K562 (cell line): ENCODE measurements at regions not wholly inside any gene's neighbourhood (a gene's known extent, or its start where the extent isn't known, plus 50 kb on each side); places are given as distances from the start of the nearest gene placed in this dataset.

Experiments used
- BACH1 ChIP-seq: fragments of 200-800 bp; sonication (Bioruptor generic); IDR thresholded peaks from 2 replicates; pipeline ENCODE4 v1.6.1; 2016; ENCODE audit warnings: missing genetic modification characterization, missing compliant biosample characterization
- CHD4 ChIP-seq: fragments of 200-600 bp; sonication (generic); IDR thresholded peaks from 3 replicates; pipeline ENCODE4 v1.6.1; 2012; ENCODE audit warnings: low read depth, mild to moderate bottlenecking, mixed read lengths, low read length, inconsistent platforms; ENCODE audit not compliant: insufficient read depth, insufficient replicate concordance, poor library complexity, severe bottlenecking
- POLR2AphosphoS5 ChIP-seq: IDR thresholded peaks from 2 replicates; pipeline ENCODE4 v1.6.1; 2011; ENCODE audit warnings: mild to moderate bottlenecking, low read depth, low read length, moderate library complexity; ENCODE audit not compliant: control insufficient read depth, insufficient read depth
- ZBTB17 ChIP-seq: fragments of 450-650 bp; formaldehyde crosslinking; IDR thresholded peaks from 2 replicates; pipeline ENCODE4 v1.4.0; 2020; ENCODE audit warnings: mild to moderate bottlenecking
- ZNF121 ChIP-seq: sonication (generic); formaldehyde crosslinking; conservative IDR thresholded peaks from 2 replicates; pipeline ENCODE4 v1.8.0; 2022; ENCODE audit warnings: missing genetic modification reagents
- TF ChIP-seq, protein P1 (sequence below): sonication (generic); formaldehyde crosslinking; IDR thresholded peaks from 2 replicates; pipeline ENCODE4 v1.8.1; 2023; ENCODE audit warnings: missing genetic modification reagents, mild to moderate bottlenecking, borderline replicate concordance
- TF ChIP-seq, protein P2 (sequence below): fragments of 250-450 bp; sonication (Bioruptor Pico); IDR thresholded peaks from 2 replicates; pipeline ENCODE4 v1.5.0; 2021; ENCODE audit warnings: mild to moderate bottlenecking, borderline replicate concordance
- TF ChIP-seq, protein P3 (sequence below), 3 experiments: IDR thresholded peaks in 2 of 3; conservative IDR thresholded peaks in 1 of 3; 2 replicates each; pipeline ENCODE4 v1.5.1; 2011 to 2012; ENCODE audit warnings: low read length in 3 of 3, mild to moderate bottlenecking in 3 of 3, control low read depth in 2 of 3, improper control_type of control experiment in 1 of 3, inconsistent platforms in 1 of 3, low read depth in 1 of 3, mixed read lengths in 1 of 3, moderate library complexity in 1 of 3; ENCODE audit not compliant: insufficient read depth in 2 of 3

DNA sequence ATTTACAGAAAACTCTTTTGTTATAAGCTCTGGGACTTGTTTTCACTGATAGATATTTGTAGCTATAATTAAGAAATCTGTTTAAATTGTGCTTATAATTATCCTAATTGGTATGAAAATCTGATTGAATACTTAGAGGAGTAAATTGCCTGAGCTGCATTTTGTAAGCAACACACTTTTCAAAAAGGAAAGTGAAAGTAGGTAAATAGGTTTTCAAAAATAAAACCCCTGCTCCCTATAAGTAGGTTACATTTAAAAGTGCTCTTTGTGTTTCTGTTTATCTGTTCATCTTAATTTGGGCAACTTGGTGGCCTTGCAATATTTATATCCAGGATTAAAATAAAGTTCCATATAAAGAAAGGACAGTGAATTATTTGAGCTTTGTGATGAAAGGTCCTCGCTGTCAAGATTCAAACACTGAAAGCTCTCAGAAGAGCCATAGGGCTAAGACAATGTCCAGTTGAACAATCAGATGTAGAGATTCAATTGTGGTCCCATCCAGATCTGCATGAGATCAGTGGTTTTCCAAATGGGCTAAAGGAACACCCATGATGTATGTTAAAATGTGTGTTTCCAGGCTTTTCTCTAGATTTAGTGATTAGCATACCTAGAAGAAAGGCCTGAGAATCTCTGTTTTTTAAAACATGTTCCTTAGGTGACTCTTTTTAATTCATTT is 371.6 kb downstream of the RPRM start (continued):
- TF ChIP-seq, protein P1, sequence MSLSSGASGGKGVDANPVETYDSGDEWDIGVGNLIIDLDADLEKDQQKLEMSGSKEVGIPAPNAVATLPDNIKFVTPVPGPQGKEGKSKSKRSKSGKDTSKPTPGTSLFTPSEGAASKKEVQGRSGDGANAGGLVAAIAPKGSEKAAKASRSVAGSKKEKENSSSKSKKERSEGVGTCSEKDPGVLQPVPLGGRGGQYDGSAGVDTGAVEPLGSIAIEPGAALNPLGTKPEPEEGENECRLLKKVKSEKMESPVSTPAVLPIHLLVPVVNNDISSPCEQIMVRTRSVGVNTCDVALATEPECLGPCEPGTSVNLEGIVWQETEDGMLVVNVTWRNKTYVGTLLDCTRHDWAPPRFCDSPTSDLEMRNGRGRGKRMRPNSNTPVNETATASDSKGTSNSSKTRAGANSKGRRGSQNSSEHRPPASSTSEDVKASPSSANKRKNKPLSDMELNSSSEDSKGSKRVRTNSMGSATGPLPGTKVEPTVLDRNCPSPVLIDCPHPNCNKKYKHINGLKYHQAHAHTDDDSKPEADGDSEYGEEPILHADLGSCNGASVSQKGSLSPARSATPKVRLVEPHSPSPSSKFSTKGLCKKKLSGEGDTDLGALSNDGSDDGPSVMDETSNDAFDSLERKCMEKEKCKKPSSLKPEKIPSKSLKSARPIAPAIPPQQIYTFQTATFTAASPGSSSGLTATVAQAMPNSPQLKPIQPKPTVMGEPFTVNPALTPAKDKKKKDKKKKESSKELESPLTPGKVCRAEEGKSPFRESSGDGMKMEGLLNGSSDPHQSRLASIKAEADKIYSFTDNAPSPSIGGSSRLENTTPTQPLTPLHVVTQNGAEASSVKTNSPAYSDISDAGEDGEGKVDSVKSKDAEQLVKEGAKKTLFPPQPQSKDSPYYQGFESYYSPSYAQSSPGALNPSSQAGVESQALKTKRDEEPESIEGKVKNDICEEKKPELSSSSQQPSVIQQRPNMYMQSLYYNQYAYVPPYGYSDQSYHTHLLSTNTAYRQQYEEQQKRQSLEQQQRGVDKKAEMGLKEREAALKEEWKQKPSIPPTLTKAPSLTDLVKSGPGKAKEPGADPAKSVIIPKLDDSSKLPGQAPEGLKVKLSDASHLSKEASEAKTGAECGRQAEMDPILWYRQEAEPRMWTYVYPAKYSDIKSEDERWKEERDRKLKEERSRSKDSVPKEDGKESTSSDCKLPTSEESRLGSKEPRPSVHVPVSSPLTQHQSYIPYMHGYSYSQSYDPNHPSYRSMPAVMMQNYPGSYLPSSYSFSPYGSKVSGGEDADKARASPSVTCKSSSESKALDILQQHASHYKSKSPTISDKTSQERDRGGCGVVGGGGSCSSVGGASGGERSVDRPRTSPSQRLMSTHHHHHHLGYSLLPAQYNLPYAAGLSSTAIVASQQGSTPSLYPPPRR (CRISPR knock-in tag) = no peak
- TF ChIP-seq CHD4 (no peak), ZBTB17 (CRISPR knock-in tag) (no peak), POLR2AphosphoS5 (no peak), ZNF121 (no peak), BACH1 (tag) (no peak)
- TF ChIP-seq, protein P2, sequence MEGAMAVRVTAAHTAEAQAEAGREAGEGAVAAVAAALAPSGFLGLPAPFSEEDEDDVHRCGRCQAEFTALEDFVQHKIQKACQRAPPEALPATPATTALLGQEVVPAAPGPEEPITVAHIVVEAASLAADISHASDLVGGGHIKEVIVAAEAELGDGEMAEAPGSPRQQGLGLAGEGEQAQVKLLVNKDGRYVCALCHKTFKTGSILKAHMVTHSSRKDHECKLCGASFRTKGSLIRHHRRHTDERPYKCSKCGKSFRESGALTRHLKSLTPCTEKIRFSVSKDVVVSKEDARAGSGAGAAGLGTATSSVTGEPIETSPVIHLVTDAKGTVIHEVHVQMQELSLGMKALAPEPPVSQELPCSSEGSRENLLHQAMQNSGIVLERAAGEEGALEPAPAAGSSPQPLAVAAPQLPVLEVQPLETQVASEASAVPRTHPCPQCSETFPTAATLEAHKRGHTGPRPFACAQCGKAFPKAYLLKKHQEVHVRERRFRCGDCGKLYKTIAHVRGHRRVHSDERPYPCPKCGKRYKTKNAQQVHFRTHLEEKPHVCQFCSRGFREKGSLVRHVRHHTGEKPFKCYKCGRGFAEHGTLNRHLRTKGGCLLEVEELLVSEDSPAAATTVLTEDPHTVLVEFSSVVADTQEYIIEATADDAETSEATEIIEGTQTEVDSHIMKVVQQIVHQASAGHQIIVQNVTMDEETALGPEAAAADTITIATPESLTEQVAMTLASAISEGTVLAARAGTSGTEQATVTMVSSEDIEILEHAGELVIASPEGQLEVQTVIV = no peak
- TF ChIP-seq, protein P3, sequence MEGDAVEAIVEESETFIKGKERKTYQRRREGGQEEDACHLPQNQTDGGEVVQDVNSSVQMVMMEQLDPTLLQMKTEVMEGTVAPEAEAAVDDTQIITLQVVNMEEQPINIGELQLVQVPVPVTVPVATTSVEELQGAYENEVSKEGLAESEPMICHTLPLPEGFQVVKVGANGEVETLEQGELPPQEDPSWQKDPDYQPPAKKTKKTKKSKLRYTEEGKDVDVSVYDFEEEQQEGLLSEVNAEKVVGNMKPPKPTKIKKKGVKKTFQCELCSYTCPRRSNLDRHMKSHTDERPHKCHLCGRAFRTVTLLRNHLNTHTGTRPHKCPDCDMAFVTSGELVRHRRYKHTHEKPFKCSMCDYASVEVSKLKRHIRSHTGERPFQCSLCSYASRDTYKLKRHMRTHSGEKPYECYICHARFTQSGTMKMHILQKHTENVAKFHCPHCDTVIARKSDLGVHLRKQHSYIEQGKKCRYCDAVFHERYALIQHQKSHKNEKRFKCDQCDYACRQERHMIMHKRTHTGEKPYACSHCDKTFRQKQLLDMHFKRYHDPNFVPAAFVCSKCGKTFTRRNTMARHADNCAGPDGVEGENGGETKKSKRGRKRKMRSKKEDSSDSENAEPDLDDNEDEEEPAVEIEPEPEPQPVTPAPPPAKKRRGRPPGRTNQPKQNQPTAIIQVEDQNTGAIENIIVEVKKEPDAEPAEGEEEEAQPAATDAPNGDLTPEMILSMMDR (IDR thresholded peaks at IDR 0.05 in 2 of 3, conservative IDR thresholded peaks at IDR 0.05 in 1 of 3; ENCODE audit: insufficient read depth in 2 of 3, low read depth in 1 of 3, low read length in 3 of 3) = no peak
